ENCODE measurements at regions not wholly inside any gene's neighbourhood (a gene's known extent, or its start where the extent isn't known, plus 50 kb on each side); places are given as distances from the start of the nearest gene placed in this dataset.

DNA sequence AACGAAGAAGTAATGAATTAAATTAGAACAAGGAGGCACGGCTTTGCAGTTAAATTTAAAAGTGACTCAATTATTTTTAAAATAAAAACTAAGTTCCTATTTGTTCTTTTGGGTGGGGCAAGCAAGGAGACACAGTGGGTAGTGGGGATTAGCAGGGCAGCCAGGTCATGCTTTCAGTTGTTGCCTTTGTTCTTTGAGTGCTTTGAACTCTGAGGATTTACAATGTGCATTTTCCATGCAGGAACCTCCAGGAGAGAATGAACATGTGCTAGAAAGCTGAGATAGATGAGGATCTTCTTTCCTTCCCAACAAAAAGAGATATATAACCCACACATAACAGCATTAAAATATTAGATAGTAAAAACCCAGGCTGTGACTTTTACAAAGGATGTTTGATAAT lies 420.4 kb upstream of the CTSO start:
- no peak for TF ChIP-seq POLR2AphosphoS5 (IDR thresholded peaks at IDR 0.05; ENCODE audit: low read depth, low read length)
- no peak for TF ChIP-seq POLR2A (IDR thresholded peaks at IDR 0.05; ENCODE audit: low read depth, low read length)
- TF ChIP-seq TAF1 (IDR thresholded peaks at IDR 0.05; ENCODE audit: borderline replicate concordance, low read depth, low read length): no peak
